ENCODE measurements at regions not wholly inside any gene's neighbourhood (a gene's known extent, or its start where the extent isn't known, plus 50 kb on each side); places are given as distances from the start of the nearest gene placed in this dataset.

DNA sequence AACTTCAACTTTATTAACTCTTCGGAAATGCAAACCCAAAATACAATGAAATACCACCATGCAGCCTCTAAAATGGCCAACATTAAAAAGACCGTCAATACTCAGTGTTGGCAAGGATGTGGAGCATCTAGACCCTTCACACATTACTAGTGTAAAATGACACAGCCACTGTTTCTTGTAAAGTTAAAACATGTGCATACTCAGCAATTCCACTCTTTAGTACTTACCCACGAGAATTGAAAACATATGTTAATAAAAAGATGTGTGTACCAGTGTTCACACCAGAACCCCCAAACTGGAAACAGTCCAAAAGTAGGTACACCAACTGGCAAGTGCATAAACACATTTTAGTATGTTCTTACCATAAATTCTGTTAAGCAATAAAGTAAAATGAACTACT, 294.7 kb downstream of the PLK2 start:
- TF ChIP-seq, protein P1, sequence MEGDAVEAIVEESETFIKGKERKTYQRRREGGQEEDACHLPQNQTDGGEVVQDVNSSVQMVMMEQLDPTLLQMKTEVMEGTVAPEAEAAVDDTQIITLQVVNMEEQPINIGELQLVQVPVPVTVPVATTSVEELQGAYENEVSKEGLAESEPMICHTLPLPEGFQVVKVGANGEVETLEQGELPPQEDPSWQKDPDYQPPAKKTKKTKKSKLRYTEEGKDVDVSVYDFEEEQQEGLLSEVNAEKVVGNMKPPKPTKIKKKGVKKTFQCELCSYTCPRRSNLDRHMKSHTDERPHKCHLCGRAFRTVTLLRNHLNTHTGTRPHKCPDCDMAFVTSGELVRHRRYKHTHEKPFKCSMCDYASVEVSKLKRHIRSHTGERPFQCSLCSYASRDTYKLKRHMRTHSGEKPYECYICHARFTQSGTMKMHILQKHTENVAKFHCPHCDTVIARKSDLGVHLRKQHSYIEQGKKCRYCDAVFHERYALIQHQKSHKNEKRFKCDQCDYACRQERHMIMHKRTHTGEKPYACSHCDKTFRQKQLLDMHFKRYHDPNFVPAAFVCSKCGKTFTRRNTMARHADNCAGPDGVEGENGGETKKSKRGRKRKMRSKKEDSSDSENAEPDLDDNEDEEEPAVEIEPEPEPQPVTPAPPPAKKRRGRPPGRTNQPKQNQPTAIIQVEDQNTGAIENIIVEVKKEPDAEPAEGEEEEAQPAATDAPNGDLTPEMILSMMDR (optimal IDR thresholded peaks at IDR 0.05 in 1 of 3, IDR thresholded peaks at IDR 0.05 in 1 of 3, conservative IDR thresholded peaks at IDR 0.05 in 1 of 3; ENCODE audit: extremely low read depth in 1 of 3, insufficient read depth in 2 of 3, low read length in 3 of 3): no peak
- TF ChIP-seq EZH2 (IDR thresholded peaks at IDR 0.05; ENCODE audit: low read length): no peak
